NCI-H1105 treated with DMSO at 0.1 percent for 48 hours (cell line): ENCODE measurements at regions not wholly inside any gene's neighbourhood (a gene's known extent, or its start where the extent isn't known, plus 50 kb on each side); places are given as distances from the start of the nearest gene placed in this dataset.
"Not testable (repeated sequence)": the region's sequence is repeated elsewhere in the genome, so short reads cannot be mapped to it uniquely, and the experiment has no call there.

Experiments used
- DNase-seq: peaks from one replicate; lab custom pipeline; 2025; lab: John Stamatoyannopoulos, UW

DNA sequence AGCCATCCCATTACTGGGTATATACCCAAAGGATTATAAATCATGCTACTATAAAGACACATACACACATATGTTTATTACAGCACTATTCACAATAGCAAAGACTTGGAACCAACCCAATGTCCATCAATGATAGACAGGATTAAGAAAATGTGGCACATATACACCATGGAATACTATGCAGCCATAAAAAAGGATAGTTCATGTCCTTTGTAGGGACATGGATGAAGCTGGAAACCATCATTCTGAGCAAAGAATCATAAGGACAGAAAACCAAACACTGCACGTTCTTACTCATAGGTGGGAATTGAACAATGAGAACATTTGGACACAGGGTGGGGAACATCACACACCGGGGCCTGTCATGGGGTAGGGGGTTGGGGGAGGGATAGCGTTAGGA, 60.3 kb upstream of the NMU start:
- not testable (repeated sequence) for DNase-seq

DNA sequence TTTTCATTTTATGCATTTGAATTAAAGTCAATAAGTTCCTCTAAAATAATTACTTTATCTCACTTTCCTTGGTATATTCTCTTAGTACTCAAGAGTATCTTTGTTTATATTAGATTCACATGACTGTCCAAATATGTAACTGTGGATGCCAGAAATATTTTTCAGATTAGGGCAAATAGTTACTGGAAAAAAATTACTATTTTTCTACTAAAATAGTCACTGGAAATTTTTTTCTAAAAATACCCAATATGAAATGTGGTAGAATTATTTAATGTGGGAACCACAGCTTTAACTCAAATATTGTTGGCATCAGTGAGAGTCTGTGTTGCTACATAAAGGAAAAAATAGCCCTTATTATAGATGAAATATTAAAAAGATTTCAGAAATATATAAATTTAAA, 70.4 kb upstream of the NMU start:
- DNase-seq: no peak

GRCh38 chr4:55707507-55707906, 71.4 kb upstream of the NMU start:
- no peak for DNase-seq

GRCh38 chr4:55707991-55708390, 71.9 kb upstream of the NMU start:
- DNase-seq: not testable (repeated sequence)

- DNase-seq: not testable (repeated sequence)
Measured at GRCh38 chr4:55712835-55713234, 76.7 kb upstream of the NMU start.

GRCh38 chr4:55721651-55722050, 85.6 kb upstream of the NMU start:
- no peak for DNase-seq

DNA sequence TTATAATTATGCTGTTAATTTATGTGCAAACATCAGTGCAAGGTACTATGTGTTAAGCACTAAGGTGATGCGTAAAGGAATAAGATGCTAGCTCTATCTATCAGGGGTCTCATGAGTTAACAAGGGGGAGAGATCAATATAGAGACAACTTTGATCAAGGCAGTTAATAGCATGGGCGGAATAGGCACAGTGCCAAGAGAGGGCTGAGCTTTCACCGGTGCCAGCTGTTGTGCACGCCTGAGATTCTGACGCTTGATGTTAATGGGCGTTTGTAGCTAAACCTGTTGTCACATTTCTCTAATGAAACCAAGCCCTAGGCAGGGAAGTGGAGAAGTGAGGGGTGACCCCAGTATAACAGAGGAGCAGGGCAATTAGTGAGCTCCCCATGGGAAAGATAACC, 86.0 kb upstream of the NMU start:
- DNase-seq: peak; percentile 21

DNA sequence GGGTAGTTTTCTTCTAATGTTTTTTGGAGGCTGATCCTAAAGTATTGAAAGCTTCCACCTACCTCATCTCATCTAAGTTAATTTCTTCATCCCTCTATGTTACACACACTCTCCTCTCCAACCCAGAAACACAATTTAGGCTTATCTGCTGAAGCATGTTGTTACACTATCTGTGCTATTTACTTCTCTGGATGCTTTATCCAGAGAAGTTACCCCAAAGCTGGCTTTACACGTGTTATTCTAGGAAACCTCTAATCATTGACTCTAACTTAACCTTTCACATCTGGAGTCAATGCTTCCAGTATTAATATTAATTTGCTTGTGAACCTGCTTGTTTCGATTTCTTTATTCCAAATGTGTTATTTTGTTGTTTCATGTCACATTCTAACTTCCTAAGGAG, 87.3 kb upstream of the NMU start:
- DNase-seq: no peak

DNA sequence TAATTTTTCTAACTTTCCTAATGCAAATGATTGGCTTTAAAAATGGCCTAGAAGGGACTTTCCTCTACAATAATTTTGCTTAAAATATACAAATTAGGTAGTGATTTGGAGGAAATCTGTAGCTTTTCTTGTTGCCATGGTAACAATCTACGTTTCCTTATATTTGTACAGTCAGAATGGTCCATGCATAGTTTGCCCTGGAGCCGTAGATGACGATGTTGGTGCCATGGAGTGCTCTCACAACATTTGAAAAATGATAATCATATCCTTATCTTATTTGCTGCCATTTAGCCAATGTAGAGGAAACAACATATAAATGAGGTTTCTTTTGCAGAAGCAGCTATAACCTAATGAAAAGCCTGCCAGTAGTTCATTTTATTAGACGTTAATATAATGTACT, 89.0 kb upstream of the NMU start:
- DNase-seq: no peak

- no peak for DNase-seq
Measured at GRCh38 chr4:55727746-55728145, 91.6 kb upstream of the NMU start.

GRCh38 chr4:55729351-55730279, 90.0 kb upstream of the EXOC1L start:
- DNase-seq: no peak

DNA sequence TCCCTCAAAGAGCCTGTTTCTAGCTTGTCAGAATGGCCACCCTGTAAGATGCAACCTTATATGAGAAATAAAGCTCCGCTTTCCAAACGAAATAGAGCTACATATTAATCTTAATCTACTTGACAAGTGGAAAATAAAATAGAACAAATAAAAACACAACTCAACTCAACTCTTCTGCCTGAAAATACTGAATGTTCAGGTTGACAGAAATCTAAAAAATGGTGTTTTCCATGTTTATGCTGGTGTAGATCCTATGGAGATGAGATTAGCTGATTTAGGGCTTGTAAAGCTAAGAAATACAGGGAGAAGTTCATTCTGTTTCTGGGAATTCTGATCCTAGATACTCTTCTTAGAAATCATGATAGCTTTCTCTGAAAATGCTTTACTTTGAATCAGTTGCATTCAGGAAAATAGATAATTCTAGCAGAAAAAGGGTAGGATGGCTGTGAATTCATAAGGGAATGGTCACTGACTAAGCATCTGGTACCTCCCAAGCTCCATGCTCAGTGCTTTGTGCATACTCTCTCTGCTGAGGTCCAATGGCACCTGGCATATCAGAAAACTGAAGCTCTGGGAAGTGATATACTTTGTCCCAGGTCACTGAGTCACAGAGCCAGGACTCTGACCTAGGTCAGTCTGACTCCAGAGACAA, 89.2 kb upstream of the EXOC1L start:
- no peak for DNase-seq

DNA sequence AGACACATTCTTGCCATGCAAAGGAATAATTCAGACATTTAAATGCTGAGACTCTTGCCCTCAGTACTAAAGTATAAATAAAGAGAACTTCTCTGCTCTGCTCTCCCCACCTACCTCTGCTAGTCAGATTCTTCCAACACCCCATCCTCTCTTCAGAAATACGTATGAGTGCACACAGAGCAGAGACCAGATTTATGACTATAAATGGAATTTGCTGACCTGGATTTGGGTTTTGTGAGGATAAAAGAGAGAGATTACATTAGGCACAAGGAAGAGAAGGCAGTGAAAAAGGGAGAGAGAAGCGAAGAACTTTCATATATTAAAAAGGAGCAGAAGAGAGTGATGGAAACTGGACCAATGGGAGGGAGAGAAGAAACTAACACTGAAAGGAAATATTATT, 87.6 kb upstream of the EXOC1L start:
- no peak for DNase-seq

GRCh38 chr4:55732864-55733263, 86.7 kb upstream of the EXOC1L start:
- no peak for DNase-seq

DNA sequence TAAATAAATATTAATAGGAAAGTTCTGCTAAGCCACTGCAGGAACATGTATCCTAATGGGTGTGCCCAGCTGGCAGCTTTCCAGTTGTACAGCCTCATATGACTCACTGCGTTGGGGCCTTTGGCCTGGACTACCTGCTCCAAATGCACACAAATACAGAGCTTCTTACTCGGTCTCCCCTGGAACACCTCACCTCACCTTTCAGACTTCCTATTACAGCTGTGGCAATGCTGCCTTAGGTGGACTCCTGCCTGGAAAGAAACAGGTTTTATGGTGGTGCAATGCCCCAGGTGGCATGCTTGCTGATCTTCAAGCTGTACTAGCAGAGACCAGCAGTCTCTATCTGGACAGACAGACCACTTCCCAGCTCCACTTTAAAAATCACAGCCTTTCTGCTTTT, 85.7 kb upstream of the EXOC1L start:
- DNase-seq: no peak

GRCh38 chr4:55736605-55737183, 82.9 kb upstream of the EXOC1L start:
- no peak for DNase-seq

DNA sequence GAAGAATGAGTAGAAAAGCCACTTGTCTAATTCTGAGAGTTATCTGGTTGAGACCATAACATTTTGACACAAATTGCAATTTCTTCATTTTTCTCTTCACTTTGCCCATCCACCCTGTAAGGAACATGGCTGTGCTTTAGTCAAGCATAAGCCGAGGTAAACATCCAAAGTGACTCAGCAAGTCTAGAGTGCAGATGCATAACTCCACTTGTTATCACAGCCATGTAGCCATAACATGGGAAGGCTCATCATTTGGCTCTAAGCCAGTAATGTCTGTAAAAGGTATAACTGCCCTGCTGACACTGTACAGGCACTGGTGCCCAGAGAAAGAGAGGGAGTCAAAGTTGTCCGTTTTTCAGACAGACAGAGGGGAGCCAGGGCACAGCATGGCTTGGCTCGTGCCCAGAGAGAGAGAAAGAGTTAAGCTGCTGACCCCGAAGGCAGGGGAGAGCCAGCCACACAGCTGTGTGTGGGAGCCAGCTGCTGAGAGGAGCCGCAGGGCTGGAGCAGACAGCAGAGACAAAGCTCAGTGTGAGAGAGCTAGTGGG, 76.9 kb upstream of the EXOC1L start:
- DNase-seq: no peak

DNA sequence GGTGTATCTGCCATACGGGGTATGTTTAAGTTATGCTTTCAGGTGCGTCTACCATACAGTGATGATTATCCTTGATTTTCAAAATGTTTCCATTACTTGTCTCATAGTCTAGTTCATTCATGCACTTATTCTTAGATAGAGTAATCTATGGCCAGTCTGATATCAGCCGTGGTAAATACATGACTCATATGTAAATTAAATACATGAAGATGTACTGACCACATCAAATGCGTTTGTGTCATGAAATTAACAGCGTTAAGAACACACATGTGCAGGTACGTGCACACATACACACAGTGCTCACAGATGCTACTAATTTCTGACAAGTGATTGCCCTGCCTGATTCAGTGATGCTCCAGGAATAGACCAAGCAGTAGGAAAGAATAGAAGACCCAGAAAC, 75.2 kb upstream of the EXOC1L start:
- DNase-seq: no peak

DNA sequence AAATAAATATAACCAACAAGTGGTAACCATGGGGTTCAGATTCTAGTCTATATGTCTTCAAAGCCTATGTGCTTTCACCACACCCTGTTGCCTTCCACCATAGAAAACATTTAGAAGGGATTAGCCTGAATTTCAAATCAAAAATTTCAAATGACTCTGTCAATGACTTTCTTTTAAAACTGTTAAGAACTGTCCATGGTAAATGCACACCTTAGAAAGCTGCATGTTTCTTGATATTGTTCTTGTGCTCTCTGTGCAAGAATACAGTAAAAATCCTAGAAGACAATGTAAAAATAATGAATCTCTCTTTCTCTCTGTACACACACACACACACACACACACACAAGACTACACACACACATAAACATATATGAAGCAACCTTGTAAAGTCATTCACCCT, 74.6 kb upstream of the EXOC1L start:
- no peak for DNase-seq

GRCh38 chr4:55747793-55748192, 71.8 kb upstream of the EXOC1L start:
- no peak for DNase-seq

DNA sequence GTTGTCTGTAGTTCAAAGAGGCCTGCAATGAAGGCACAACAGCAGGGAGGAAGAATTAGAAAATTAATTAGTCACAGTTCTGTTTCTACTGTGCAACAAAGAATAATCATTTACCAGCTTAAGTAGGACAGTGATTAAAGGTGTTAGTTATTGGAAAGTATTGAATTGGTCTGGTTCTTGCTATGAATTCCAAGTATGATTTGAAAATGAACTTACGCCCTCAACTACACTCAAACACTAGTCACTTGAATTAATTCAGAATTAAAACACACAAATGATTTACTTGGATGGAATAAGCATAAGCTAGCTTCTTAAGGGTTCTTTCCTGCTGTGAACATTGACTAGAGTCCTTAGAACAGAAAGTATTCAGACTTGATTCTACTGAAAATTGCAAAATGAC, 69.9 kb upstream of the EXOC1L start:
- DNase-seq: no peak

GRCh38 chr4:55752810-55753209, 66.8 kb upstream of the EXOC1L start:
- no peak for DNase-seq

DNA sequence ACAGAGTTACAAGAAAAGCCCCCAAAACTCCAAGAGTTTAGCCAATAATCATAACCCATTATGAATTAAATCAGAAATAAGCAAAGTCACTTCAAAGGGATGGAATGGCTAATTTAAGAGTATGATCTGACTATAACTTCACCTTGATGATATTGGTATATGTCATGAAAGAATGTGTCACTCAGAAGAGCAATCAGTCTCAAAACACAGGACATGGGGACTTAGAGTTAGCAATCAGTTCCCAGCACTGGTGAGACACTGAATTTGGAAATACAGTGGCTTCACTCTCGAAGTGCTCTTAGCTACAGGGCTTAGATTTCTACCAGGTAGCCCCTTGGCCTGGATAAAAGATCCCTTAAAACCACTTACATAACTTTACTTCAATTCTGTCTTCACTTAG, 65.7 kb upstream of the EXOC1L start:
- DNase-seq: no peak
